HG03342 (cell line): ENCODE measurements at regions not wholly inside any gene's neighbourhood (a gene's known extent, or its start where the extent isn't known, plus 50 kb on each side); places are given as distances from the start of the nearest gene placed in this dataset.

ENCODE experiments used
- ATAC-seq: cut with Tn5 transposase; IDR thresholded peaks from one replicate; pipeline ENCODE4 v1.9.1; 2021; ENCODE audit warnings: mild to moderate bottlenecking, moderate library complexity; ENCODE audit not compliant: unreplicated experiment

DNA sequence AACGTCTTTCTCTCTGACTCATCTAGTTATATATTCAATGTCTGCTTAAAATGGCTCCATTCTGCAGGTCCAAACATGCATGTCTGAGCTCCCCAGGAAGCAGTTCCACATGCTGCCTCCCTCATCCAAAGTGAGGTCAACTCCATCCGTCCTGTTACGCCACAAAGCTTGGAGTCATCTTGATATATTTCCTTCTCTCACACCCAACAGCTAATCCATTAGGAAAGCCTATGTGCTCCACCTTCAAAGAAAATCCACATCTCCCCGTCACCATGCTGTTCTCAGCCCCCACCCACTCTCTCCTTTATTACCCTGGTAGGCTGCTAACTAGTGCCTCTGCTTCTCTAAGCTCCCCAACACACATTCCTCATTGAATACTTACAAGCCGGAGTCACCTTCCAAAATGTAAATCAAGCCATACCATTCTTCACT, 130.2 kb upstream of the SYNDIG1 start:
- ATAC-seq, result no peak

DNA sequence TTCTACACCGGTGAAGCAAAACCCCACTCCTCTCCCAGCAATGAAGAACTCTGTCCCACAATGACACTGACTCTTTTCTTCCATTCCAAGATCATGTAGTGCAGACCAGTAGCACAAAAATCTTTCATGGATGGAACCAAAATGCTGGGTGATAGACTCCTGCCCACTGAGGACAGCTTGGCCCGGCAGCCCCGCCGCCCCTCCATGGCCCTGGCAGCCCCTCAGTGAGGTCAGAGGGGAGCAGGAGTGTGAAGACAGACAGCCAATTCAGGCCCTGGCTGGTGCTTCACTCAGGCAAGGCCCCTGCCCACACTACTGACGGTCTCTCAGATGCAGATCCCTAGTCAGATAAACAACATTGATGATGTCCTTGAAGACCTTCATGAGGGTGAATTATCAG, 131.9 kb upstream of the SYNDIG1 start:
- no peak for ATAC-seq

DNA sequence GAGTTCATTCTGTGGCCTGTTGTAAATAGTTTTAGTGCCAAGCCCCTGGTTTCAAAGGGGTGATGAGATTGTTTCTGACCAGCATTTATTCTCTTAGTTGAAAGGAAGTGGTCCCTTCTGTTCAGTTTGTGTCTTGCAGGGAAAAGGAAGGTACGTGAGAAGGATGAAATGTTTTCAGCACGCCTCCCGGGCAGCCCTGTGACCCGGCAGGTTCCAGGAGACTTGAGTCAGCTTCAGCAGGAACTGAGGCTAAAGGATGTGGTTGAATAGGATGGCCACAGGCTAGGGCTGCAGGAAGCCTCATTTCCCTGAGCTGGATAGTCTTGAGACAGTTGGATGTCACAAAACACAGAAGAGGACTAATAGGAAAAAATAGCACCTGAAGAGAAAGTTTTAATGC, 132.4 kb upstream of the SYNDIG1 start:
- ATAC-seq, result no peak

GRCh38 chr20:24334830-24335229, 134.6 kb upstream of the SYNDIG1 start:
- ATAC-seq, result no peak

DNA sequence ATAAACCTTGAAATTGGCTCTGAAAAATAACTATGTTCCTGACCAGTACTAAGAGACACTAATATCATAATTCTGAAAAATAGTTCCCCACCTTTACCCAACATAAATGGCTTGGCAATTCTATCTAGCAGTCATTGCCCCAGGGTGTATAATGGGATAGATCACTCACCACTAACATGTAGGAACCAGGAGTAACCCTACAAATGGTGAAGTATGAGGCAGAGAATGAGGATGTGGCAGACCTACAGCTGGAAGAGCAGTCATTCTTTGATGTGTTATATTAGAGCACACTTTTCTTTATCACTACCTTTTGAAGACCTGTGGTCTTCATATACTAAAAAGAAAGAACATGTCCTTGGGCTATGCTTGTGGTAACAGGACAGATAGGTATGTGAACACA, 136.5 kb upstream of the SYNDIG1 start:
- no peak for ATAC-seq

GRCh38 chr20:24331939-24332338, 137.5 kb upstream of the SYNDIG1 start:
- no peak for ATAC-seq

DNA sequence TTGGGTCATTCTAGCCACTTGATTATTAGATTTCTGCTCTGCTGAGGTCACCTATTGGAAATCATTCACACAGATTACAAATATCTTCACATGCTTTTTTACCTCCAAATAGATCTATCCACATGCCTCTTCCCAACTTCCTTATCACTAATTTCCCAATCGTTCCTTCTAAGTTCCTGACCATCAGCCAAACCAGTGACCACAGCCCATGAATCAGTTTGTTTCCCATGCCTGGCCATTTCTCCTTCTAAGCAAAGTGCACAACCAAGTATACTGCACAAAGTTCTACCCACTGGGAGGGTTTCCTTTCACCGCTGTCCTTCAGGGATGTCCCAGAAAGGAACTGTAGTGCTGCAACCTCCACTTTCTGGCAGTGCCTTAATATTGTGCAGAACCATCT, 140.5 kb upstream of the SYNDIG1 start:
- ATAC-seq, result no peak

GRCh38 chr20:24321973-24322372, 147.5 kb upstream of the SYNDIG1 start:
- ATAC-seq, result no peak

GRCh38 chr20:24318569-24319352, 150.7 kb upstream of the SYNDIG1 start:
- ATAC-seq, result no peak

DNA sequence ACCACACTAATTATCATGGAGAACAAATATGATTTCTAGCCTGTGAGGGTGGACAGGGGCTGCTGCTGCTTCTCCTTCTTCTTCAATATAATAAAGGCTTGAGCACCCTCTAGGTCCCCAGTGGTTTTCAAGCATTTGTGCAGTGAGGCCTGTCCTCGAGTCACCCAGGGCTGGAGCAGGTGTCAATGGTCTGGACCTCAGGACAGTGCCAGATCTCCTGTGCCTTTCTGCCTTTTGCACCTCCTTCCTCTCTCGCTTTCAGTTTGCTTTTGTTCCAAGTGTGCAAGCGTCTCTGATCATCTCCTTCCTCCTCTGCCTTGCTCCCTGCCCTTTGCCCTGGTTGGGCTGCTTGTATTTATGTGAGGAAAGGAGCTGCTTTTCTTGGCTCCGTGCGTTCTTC, 152.2 kb upstream of the SYNDIG1 start:
- ATAC-seq, result no peak

DNA sequence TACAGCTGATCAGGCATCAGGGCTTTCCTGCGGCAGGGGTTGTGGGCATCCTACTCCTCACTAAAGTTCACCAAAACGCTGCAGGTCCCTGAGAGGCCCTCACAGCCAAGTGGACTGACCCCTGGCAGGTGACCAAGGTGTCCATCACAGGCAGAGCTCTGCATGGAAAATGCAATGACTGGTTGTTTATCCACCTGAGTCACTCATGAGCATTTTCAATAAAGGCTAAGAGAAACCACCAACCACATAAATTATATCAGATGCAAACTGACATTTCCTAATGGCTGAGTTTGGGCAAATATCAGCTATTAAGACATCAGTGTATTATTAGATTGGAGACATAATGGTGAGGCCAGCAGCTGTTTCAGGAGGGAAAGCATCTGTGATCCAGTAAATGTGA, 152.7 kb upstream of the SYNDIG1 start:
- no peak for ATAC-seq

GRCh38 chr20:24314053-24314452, 155.4 kb upstream of the SYNDIG1 start:
- no peak for ATAC-seq

DNA sequence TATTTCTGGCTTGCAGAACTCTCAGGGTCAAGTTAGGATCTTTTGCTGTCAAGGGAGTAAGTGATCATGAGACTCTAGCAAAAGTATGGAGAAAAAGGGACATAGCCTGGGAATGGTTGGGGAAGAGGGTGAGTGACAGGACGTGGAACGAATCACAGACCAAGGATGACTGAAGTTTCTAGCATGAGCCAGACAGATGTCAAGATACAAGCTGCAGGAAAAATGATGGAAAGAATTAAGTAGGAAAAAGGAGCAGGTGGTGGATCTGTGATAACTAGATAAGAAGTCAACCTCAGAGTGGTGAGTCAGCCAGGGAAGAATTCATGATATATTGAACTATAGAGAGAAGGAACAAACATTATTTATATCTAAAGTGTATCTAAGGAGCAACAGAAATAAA, 159.8 kb upstream of the SYNDIG1 start:
- ATAC-seq, result no peak

- no peak for ATAC-seq
Observed at GRCh38 chr20:24305371-24305770, 164.1 kb upstream of the SYNDIG1 start.

GRCh38 chr20:24304291-24304690, 165.1 kb upstream of the SYNDIG1 start:
- no peak for ATAC-seq

DNA sequence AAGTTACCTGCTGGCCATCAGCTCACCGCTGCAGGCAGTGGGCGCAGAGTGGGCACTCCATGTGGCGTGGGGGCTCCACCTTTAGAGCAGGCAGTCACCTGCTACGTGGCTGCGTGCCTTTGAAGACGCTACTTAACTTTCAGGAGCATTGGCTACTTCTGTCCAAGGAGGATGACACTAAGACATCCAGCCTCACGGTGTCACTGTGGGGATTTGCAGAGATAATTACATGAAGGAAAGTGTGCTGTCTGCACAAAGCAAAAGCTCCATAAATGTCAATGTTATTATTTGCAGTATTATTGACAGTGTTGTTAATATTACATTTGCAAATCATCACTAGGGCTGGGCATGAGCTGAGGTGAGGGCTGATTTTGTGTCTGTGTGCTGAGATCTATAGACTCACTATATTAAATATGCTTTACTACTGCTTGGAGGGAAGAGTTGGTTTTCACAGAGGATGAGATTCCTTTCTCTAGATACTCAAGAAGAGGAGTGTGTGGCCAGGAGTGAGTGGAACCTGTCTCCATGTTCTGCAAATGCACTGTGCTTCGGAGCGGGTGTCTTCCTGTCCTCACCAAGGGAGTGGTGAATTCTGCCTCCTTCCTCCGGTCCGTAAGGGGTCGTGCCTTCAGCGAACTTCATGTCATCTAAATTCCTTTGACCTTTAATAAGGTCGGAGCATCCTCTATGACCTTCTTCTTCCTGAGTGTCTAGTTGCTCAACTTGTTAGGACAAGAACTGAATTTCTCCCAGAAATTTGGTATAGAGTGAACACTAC, 165.8 kb upstream of the SYNDIG1 start:
- ATAC-seq, result no peak

- ATAC-seq, result no peak
Observed at GRCh38 chr20:24297993-24298392, 171.4 kb upstream of the SYNDIG1 start.

- no peak for ATAC-seq
Observed at GRCh38 chr20:24296477-24297261, 172.8 kb upstream of the SYNDIG1 start.

DNA sequence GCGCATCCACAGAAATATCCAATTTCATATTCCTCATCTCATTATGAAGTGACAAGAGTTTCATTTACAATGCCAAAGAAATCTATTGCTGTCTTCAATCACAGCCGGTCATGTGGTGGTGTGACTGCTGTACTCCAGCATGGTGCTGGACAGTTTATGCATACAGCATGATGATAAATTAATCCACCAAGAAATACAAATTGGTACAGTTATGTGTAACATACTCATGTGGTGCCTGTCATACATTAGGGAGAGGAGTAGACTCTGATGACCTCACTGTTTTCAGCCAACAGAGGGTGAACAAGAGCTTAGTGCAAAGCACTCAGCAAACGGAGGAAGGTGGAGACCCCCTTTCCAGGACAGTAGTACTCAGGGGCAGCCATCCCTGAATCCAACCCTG, 178.4 kb upstream of the SYNDIG1 start:
- ATAC-seq, result no peak

- no peak for ATAC-seq
Observed at GRCh38 chr20:24289737-24290481, 179.5 kb upstream of the SYNDIG1 start.

DNA sequence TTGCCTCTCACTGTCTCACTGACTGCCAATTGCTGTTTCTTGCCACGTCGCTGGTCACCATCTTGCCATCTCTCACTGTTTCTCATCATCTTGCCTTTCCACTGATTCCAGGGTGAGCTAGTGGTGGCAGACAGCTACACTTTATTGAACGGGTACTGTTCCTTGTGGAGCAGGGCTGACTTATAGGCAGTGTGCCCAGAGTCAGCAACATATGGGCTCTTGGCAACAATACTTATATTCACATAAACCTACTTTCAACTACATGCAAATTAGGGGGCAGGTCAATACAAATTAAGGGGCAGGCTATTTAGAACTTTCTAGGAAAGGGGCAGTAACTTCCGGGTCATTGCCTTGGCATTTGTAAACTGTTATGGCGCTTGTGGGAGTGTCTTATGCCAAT, 186.2 kb upstream of the SYNDIG1 start:
- no peak for ATAC-seq
